Testis (tissue), 2 donors: ENCODE measurements at regions not wholly inside any gene's neighbourhood (a gene's known extent, or its start where the extent isn't known, plus 50 kb on each side); places are given as distances from the start of the nearest gene placed in this dataset.

Experiments used
- CTCF ChIP-seq, 3 experiments: fragments of 450-650 bp in 2 of 3; fragments of 200-600 bp in 1 of 3; sonication (generic) in 1 of 3; IDR thresholded peaks; one replicate each; pipeline ENCODE4 v1.5.1; 2016 to 2019; ENCODE audit warnings: antibody characterized with exemption in 3 of 3, mild to moderate bottlenecking in 2 of 3, moderate library complexity in 1 of 3
- POLR2A ChIP-seq: fragments of 450-650 bp; IDR thresholded peaks from one replicate; pipeline ENCODE4 v1.6.1; 2017; ENCODE audit warnings: antibody characterized with exemption, mild to moderate bottlenecking, moderate library complexity

GRCh38 chr1:8090241-8090702 is 64.2 kb upstream of the ERRFI1 start:
- TF ChIP-seq CTCF (IDR thresholded peaks at IDR 0.05), result no peak
- TF ChIP-seq POLR2A, result no peak
